C1 segment of cervical spinal cord (tissue), 14 donors: ENCODE measurements at regions not wholly inside any gene's neighbourhood (a gene's known extent, or its start where the extent isn't known, plus 50 kb on each side); places are given as distances from the start of the nearest gene placed in this dataset.

Source experiments
- DNase-seq, 14 donors: peaks; one replicate each; lab custom pipeline; 2025; lab: John Stamatoyannopoulos, UW

- DNase-seq, result no peak
These were observed 393.1 kb upstream of the NOVA1 start for GRCh38 chr14:26990946-26991345.

DNA sequence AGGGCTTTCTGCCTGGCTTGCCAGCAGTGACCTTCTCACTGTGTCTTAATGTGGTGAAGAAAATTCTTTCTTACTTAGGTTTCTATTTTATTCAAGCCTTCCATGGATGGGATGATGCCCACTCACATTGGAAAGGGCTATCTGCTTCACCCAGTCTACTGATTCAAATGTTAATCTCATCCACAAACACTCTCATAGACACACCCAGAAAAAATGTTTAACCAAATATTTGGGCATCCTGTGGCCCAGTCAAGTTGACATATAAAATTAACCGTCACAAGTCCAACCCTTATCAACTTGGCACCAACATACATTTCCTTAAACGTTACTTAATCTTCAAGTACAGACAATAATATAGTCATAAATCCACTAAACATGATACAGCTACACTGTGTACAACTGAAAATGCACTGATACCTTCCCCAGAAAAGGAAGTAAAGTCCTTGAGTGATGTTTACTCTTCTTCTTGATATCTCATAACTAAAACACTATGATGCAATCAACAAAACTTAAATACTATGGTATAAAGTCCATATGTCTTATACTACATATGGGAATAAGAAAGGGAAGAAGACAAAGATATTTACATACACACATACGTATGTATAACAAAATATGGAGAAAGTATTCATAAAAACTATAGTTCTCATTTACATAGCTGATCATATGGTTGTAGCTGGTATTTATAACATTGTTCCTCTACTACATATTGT lies 394.7 kb upstream of the NOVA1 start:
- DNase-seq, result no peak

GRCh38 chr14:26993556-26993955 lies 395.7 kb upstream of the NOVA1 start:
- no peak for DNase-seq

DNA sequence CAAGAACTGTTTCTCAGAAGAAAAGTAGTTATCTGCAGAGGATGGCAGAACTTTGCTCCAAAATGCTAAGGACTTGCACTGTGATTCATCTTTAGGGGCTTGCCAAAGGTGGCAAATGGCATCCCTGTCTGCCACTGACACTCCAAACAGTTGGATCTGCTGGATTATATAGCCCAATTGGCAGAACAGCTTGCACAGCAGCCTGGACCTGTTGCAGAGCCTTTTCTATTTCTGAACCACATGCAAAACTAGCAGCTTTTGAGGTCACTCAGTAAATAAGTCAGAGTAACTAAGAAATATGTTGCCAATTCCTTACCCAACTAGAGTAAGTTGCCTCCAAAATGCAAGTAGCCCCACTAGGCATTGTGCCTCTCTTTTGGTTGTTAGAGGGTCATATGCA lies 397.5 kb upstream of the NOVA1 start:
- no peak for DNase-seq

DNA sequence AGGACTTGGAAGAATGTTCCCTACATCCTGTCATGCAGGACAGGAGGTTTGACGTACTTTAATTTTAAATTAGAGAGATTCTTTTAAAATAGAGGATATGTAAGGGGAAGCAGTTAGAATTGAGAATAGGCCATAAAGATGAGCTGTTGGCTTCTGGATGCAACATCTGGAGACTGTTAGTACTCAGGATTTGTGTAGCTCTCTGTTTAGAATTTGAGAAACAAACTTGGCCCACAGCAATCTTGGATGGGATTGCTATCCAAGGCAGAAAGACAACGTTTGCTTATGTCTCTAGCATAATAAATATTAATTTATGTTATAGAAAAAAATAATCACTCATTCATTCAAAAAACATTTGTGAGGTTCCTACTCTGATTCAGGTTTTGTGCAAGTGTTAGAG lies 398.4 kb upstream of the NOVA1 start:
- no peak for DNase-seq

DNA sequence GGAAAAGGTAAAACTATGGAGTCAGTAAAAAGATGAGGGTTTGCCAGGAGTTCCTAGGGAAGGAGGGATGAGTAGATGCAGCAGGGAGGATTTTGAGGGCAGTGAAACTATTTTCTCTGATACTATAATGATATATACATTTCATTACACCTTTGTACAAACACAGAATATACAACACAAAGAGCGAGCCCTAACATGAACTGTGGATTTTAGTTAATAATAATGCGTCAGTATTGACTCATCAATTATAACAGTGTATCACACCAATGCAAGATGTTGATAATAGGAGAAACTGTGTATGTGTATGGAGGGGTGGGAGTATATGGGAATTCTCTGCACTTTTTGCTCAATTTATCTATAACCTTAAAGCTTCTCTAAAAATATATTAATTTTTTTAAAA lies 404.3 kb upstream of the NOVA1 start:
- no peak for DNase-seq

DNA sequence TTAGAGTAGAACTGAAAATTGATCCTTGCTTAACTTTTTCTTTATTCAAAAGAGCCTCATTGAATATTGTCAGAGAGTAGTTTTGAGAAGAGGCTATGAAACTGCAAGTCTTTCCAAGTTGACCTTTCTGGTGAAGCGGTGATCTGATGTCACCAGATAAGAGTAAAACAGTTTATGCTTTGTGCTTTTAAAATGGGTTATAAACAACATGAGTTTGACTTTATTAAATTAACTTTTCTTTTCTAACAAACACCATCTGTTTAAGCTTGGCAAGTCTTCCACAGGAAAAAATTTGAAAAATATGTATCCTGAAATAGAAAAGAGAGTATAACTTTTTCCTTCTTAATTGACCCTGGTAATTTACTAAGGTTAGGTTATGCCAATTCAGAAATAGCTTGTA lies 408.7 kb upstream of the NOVA1 start:
- DNase-seq, result no peak

DNA sequence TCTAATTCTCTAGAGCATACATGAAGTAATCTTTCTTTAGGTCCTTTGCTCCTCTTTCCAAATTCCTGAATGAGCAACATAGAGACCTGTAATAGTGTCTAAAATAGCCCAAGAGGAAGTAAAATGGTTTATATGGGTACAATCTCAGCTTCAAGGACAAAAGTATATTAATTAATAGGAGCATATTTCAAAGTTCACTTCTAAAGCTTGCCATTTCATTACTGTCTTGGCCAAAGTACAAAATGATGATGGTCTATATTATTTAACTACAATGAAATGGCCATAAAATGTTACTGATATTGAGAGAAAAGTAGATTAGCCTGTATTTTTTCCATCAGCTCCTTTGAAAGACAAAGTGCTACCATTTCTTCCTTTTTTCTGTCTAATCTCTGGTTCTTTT lies 410.4 kb upstream of the NOVA1 start:
- no peak for DNase-seq

- peak in 1 of 14 donors; percentile 28 for DNase-seq
These were observed 414.8 kb upstream of the NOVA1 start for GRCh38 chr14:27012641-27013040.

GRCh38 chr14:27013678-27014077 lies 415.8 kb upstream of the NOVA1 start:
- DNase-seq, result no peak

GRCh38 chr14:27015065-27015464 lies 417.2 kb upstream of the NOVA1 start:
- DNase-seq, result no peak

GRCh38 chr14:27025648-27026047 lies 427.8 kb upstream of the NOVA1 start:
- DNase-seq, result no peak

DNA sequence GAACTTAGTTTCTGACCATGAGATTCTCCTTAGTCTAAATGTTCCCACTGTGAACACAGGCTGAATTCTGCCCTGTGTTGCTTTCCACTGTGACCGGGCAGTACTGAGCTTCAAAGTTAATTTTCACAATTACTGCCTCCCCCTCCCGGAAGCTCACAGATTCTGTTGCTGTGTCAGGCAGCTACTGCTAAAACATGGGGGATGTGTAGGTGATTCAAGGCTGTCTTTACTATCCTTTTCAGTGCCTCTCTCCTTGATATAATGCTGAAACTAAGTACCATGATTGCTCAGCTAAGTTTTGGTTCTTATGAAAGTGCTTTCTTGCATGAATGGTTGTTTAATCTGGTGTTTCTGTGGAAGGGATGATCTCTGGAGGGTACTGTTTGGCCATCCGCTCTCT lies 428.3 kb upstream of the NOVA1 start:
- DNase-seq, result no peak

DNA sequence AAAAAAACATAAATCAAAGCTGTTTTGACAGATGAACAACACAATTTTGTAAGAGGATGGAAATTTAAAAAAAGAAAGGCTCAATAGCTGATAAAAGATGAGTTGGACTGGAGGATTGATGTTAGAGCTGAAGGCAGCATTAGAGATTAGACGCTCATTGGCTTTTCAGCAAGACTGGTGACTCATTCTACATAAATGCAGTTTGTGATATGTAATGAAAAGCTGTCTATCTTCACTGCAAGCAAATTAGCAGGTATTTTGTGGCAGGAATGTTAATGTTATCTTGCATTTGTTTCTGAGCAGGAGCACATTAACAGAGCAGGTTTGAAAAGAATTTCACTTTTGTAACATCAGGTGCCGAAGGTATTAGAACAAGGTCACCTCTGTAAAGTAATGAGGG lies 442.7 kb upstream of the NOVA1 start:
- DNase-seq, result no peak

- DNase-seq, result no peak
These were observed 451.9 kb upstream of the NOVA1 start for GRCh38 chr14:27049701-27050100.

GRCh38 chr14:27050208-27050607 lies 452.4 kb upstream of the NOVA1 start:
- no peak for DNase-seq

- no peak for DNase-seq
These were observed 458.8 kb upstream of the NOVA1 start for GRCh38 chr14:27056586-27056985.

- no peak for DNase-seq
These were observed 463.5 kb upstream of the NOVA1 start for GRCh38 chr14:27061299-27061698.

DNA sequence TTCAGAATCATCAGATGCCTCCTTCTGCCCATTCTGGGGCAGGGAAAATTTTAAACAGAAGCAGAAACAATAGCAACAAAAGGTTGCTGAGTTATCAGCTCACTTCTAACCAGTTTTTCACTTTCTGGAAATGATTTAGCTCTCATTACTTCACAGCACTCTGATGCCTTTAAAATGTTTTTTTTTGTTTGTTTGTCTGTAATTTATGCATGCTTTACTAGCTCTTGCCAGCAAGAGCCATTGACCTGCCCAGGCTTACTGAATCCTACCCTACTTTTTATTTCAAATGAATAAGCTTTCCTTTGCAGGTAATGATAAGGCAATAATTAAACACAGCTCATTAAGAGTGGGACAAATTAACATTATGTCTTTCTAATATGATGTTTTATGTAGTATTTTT lies 466.1 kb upstream of the NOVA1 start:
- DNase-seq, result no peak

DNA sequence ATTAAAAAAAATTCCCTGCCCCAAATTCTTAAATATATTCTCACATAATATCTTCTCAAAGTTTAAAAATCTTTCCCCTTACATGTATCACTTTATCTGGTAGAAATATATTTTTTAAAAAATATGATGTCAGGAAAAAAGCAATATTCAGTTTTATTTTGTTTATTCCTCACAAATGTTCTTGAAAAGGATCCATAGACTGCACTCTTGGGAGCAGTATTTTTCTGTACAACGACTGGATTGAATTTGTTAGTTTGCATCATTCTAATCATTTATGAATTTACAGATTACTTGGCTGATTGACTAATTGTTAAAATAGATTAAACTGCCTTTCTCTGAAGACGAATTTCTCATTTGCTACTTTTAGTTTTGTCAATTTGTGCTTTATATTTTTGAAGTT lies 468.1 kb upstream of the NOVA1 start:
- no peak for DNase-seq

- no peak for DNase-seq
These were observed 470.1 kb upstream of the NOVA1 start for GRCh38 chr14:27067961-27068360.

GRCh38 chr14:27072589-27072988 lies 474.8 kb upstream of the NOVA1 start:
- DNase-seq, result no peak

- no peak for DNase-seq
These were observed 477.7 kb upstream of the NOVA1 start for GRCh38 chr14:27075503-27075902.

DNA sequence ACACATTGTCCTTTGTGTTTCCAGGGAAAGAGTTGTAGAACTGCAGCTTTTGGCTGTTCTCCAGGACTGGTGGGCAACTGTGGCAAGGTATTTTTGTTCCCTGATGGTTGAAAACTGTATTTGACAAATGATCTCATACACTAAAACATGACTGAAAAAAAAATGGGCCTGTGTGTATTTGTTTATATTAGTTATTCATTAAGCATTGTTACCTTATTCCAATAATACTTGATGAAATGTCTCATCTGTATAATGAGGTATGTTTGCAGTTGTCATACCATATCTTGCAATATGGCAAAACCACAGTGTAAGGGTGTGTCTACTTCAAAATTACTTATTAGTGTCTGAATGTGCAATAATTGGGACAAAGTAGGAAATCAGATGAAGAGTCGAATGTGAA lies 479.4 kb upstream of the NOVA1 start:
- no peak for DNase-seq
